ENCODE measurements at regions not wholly inside any gene's neighbourhood (a gene's known extent, or its start where the extent isn't known, plus 50 kb on each side); places are given as distances from the start of the nearest gene placed in this dataset.

DNA sequence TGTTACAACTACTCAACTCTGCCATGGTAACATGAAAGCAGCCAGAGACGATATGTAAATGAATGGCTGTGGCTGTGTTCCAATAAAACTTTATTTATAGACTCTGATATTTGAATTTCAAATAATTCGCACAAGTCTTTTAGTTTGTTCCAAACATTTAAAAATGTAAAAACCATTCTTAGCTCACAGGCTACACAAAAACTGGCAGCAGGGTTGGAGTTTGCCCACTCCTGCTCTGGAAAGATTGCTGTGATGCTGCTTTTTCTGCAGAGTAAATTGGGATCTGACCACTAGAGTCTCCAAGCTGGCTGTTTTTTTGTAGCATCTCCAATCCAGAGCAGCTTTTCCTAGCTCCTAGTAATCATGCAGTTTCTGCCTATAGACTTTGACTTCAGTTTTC, 157.5 kb downstream of the CHRM3 start:
- Mint-ChIP-seq H3K9me3 (no peaks in the 10 kb centered on the region), H3K4me3 (no peak overlapping the region), H3K27me3 (no peaks in the 10 kb centered on the region), H3K4me1 (peaks cover 11% of the 10 kb centered on the region), H3K27ac (ENCODE audit: low read depth) (no peak overlapping the region), H3K36me3 (ENCODE audit: insufficient read depth) (no peaks in the 10 kb centered on the region)
- DNase-seq (ENCODE audit: low spot score in 2 of 2), result no peak
- no peak for ATAC-seq (replicated peaks; ENCODE audit: extremely low read depth, poor library complexity, severe bottlenecking)

DNA sequence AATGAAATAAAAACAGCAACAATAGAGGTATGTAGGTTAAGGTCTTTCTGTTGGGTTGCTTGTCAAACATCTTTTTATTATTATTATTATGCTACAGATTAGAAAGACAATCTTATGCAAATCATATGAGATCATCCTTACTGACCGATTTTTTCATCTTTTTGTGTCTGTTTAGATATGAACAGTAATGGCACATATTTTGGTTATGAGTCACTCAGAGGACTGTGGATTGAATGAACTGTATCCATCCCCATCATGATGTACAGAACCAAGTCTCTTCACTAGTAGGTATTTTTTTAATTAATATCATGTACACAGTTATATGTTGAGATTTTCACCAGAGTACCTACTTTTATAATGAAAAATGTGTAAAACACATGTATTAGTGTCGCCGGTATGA, 159.1 kb downstream of the CHRM3 start:
- H3K27me3 Mint-ChIP-seq, result no peaks in the 10 kb centered on the region
- ATAC-seq (replicated peaks; ENCODE audit: extremely low read depth, poor library complexity, severe bottlenecking), result no peak
- no peak for DNase-seq (ENCODE audit: low spot score in 2 of 2)
- no peaks in the 10 kb centered on the region for H3K9me3 Mint-ChIP-seq
- H3K27ac Mint-ChIP-seq (ENCODE audit: low read depth), result no peak overlapping the region
- H3K36me3 Mint-ChIP-seq (ENCODE audit: insufficient read depth), result no peaks in the 10 kb centered on the region
- H3K4me1 Mint-ChIP-seq, result peaks cover 11% of the 10 kb centered on the region
- H3K4me3 Mint-ChIP-seq, result no peak overlapping the region

DNA sequence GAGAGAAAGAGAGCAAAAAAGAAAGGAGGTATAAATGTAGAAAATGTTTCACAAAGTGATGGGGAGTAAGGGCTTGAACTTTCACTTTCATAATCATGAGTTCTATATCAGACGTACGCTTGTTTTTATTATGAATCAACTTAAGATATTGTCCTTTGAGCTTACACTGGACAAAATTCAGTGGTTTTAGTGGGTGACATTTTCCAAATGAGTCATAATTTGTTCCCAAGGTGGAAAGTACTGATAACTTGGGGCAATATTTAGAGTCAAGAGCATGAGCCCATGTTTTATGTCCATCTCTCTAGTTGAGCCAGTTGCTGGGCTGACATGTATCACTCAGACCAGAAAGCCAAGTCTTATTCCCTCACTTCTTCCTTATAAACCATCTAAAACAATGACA, 161.6 kb downstream of the CHRM3 start:
- peak overlapping the region; percentile 88 for H3K27ac Mint-ChIP-seq (ENCODE audit: low read depth)
- H3K27me3 Mint-ChIP-seq, result no peaks in the 10 kb centered on the region
- H3K36me3 Mint-ChIP-seq (ENCODE audit: insufficient read depth), result no peaks in the 10 kb centered on the region
- peak overlapping the region; percentile 53 for H3K4me3 Mint-ChIP-seq
- peaks cover 11% of the 10 kb centered on the region for H3K4me1 Mint-ChIP-seq
- no peak for DNase-seq (ENCODE audit: low spot score in 2 of 2)
- peak; percentile 43 for ATAC-seq (replicated peaks; ENCODE audit: extremely low read depth, poor library complexity, severe bottlenecking)
- H3K9me3 Mint-ChIP-seq, result no peaks in the 10 kb centered on the region

DNA sequence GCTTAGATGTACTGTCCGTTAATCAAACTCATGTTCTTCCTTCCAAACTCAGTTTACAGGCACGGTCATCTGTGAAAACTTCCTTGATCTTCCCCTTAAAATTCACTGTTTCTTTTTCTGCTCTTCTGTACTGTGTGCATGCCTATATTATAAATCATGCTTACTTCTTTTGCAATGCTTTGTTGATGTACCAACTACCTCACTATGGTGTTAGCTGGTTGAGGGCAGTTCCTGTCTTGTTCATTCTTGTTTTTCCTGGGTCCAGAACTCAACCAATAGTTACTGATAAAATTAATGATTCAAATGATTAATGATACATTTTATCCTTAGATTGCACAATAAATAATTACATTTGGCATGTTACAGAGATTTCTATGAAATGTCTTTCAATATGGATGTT, 163.8 kb downstream of the CHRM3 start:
- ATAC-seq (replicated peaks; ENCODE audit: extremely low read depth, poor library complexity, severe bottlenecking) (no peak), DNase-seq (ENCODE audit: low spot score in 2 of 2) (no peak)
- Mint-ChIP-seq H3K27ac (ENCODE audit: low read depth) (no peak overlapping the region), H3K9me3 (no peaks in the 10 kb centered on the region), H3K4me1 (peaks cover 11% of the 10 kb centered on the region), H3K27me3 (no peaks in the 10 kb centered on the region), H3K4me3 (no peak overlapping the region), H3K36me3 (ENCODE audit: insufficient read depth) (no peaks in the 10 kb centered on the region)

DNA sequence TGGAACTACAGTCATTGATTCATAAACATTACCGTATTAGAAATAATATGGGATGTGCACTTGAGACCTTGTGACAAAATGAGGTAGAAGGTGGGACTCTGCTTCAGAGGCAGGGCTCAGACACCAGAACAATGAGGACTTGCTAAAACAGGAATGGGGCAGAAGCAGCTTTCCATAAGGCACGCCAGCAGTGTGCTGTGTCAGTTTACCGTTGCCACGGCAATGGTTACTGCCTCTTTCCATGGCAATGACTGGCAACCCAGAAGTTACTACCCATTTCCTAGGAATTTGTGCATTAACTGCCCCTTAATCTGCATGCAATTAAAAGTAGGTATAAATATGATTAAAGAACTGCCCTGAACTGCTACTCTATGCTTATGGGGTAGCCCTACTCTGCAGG, 169.0 kb downstream of the CHRM3 start:
- ATAC-seq (replicated peaks; ENCODE audit: extremely low read depth, poor library complexity, severe bottlenecking) (no peak), DNase-seq (ENCODE audit: low spot score in 2 of 2) (no peak)
- H3K4me3 Mint-ChIP-seq, result no peak overlapping the region
- no peaks in the 10 kb centered on the region for H3K36me3 Mint-ChIP-seq (ENCODE audit: insufficient read depth)
- no peak overlapping the region for H3K27ac Mint-ChIP-seq (ENCODE audit: low read depth)
- H3K9me3 Mint-ChIP-seq, result no peaks in the 10 kb centered on the region
- H3K4me1 Mint-ChIP-seq, result no peaks in the 10 kb centered on the region
- no peaks in the 10 kb centered on the region for H3K27me3 Mint-ChIP-seq

DNA sequence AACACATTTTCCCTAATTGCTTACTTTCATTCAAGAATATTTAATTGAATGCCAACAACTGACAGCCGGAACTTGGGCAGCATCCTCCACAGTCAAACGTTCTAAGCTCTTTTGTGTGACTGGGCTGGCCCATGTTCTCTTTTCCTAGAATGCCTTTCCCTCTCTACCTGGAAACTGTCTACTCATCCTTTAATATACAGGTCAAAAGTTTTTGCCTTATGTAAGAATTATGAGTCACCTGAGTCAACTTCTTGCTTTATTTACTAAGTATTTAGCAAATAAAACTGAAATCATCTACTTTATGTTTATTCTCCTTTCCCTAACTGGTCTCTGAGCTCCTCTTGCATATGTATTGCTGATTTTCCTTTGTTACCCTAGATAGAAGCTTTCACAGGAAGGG, 172.2 kb downstream of the CHRM3 start:
- Mint-ChIP-seq H3K9me3 (no peaks in the 10 kb centered on the region), H3K27me3 (no peaks in the 10 kb centered on the region), H3K27ac (ENCODE audit: low read depth) (no peak overlapping the region), H3K4me3 (no peak overlapping the region), H3K36me3 (ENCODE audit: insufficient read depth) (no peaks in the 10 kb centered on the region), H3K4me1 (no peaks in the 10 kb centered on the region)
- ATAC-seq (replicated peaks; ENCODE audit: extremely low read depth, poor library complexity, severe bottlenecking) (no peak), DNase-seq (ENCODE audit: low spot score in 2 of 2) (no peak)

DNA sequence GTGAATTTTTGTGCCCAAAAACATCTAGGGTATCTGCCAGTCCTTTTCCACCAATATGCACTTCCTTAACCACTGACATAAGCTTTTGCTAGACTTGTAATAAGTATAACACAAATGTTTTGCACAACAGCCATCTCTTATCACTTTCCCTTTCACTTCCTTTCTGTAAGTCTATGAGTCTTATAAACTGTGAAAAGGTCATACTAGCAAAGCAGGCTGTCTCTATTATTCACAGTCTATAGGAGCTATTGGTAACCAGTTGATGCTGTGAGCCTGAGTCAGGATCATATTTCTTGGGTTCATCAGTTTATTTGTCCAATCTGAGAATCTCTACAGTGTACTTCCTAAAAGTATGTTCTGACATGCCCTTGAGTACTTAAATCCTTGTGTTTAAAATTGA, 172.6 kb downstream of the CHRM3 start:
- DNase-seq (ENCODE audit: low spot score in 2 of 2) (no peak), ATAC-seq (replicated peaks; ENCODE audit: extremely low read depth, poor library complexity, severe bottlenecking) (peak; percentile 19)
- Mint-ChIP-seq H3K27me3 (no peaks in the 10 kb centered on the region), H3K4me1 (no peaks in the 10 kb centered on the region), H3K4me3 (no peak overlapping the region), H3K36me3 (ENCODE audit: insufficient read depth) (no peaks in the 10 kb centered on the region), H3K27ac (ENCODE audit: low read depth) (no peak overlapping the region), H3K9me3 (no peaks in the 10 kb centered on the region)

DNA sequence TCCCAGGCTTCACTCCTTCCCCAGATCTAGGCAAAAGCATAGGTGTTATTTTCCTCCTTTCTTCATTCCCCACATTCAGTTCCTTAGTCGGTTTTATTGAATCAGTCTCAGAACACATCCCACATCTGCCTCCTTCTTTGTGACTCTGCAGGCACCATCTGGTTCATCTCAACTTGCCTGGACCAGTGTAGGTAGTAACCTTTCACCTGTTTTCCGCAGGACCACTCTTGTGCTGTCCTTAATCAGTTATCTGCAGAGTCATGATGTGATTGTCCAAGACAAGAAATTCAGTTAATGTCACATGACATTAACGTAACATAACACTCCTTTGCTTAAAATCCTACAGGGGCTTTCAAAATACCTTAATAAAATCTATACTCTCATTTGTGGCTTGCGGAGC, 174.6 kb downstream of the CHRM3 start:
- H3K27me3 Mint-ChIP-seq, result no peaks in the 10 kb centered on the region
- no peak overlapping the region for H3K4me3 Mint-ChIP-seq
- H3K4me1 Mint-ChIP-seq, result no peaks in the 10 kb centered on the region
- H3K9me3 Mint-ChIP-seq, result no peaks in the 10 kb centered on the region
- no peaks in the 10 kb centered on the region for H3K36me3 Mint-ChIP-seq (ENCODE audit: insufficient read depth)
- DNase-seq (ENCODE audit: low spot score in 2 of 2) (no peak), ATAC-seq (replicated peaks; ENCODE audit: extremely low read depth, poor library complexity, severe bottlenecking) (no peak)
- no peak overlapping the region for H3K27ac Mint-ChIP-seq (ENCODE audit: low read depth)

DNA sequence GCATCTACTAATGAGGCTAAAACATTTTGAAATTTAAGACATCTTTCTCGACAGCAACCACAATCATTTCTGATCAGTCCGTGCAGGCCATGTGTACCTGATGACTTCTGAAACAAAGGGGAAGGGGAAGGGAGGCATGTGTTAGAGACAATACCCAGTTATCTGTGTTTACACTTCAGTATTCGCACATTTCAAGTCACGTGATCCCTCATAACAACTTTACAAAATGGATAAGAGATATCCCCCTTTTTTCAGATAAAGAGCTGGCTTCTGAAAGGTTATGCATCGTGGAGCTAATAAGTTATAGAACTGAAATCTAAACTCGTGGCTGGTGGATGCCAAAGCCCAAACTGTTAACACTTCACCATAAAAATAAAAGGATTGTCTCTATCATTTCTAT, 175.7 kb downstream of the CHRM3 start:
- Mint-ChIP-seq H3K27me3 (no peaks in the 10 kb centered on the region), H3K36me3 (ENCODE audit: insufficient read depth) (peaks cover 1% of the 10 kb centered on the region), H3K4me1 (no peaks in the 10 kb centered on the region), H3K27ac (ENCODE audit: low read depth) (no peak overlapping the region), H3K4me3 (no peak overlapping the region), H3K9me3 (no peaks in the 10 kb centered on the region)
- ATAC-seq (replicated peaks; ENCODE audit: extremely low read depth, poor library complexity, severe bottlenecking) (no peak), DNase-seq (ENCODE audit: low spot score in 2 of 2) (no peak)

DNA sequence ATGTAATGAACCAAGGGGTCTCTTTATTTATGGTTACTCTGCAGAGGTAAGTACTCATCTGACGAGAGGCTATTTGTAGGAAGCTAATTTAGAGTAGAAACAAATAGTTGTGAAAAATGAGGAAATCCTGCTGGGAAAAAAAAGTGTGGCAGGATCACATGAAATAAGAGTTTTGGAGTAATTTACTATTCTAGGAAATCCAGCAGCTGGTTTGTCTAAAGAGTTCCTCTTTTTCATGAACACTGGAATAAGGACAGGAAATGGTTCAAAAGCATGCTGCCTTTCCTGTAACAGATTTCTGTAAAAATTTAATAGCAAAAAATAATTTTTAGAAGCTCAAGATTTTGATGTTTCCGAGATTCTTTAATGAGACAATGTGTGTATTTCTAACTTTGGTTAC, 177.3 kb downstream of the CHRM3 start:
- H3K4me1 Mint-ChIP-seq, result no peaks in the 10 kb centered on the region
- no peak overlapping the region for H3K27ac Mint-ChIP-seq (ENCODE audit: low read depth)
- H3K36me3 Mint-ChIP-seq (ENCODE audit: insufficient read depth), result peaks cover 1% of the 10 kb centered on the region
- DNase-seq (ENCODE audit: low spot score in 2 of 2) (no peak), ATAC-seq (replicated peaks; ENCODE audit: extremely low read depth, poor library complexity, severe bottlenecking) (no peak)
- no peaks in the 10 kb centered on the region for H3K27me3 Mint-ChIP-seq
- no peaks in the 10 kb centered on the region for H3K9me3 Mint-ChIP-seq
- H3K4me3 Mint-ChIP-seq, result no peak overlapping the region

DNA sequence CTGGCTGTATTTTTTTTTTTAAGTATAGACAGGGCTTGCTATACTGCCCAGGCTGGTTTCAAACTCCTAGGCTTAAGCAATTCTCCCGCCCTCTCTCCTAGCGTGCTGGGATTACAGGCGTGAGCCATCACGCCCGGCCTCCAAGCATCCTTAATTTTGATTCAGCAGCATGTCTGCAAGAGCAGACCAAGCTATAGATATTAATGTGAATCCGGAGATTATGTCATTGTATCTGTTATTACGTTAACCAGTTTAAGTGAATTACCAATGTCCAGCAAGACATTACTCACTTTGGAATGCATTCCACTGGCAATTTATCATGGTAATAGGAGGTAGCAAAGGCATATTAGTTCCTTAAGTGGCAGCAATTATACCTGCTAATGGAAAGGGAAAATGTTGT, 179.7 kb downstream of the CHRM3 start:
- no peak overlapping the region for H3K4me3 Mint-ChIP-seq
- DNase-seq (ENCODE audit: low spot score in 2 of 2), result no peak
- no peaks in the 10 kb centered on the region for H3K9me3 Mint-ChIP-seq
- peaks cover 1% of the 10 kb centered on the region for H3K36me3 Mint-ChIP-seq (ENCODE audit: insufficient read depth)
- H3K27me3 Mint-ChIP-seq, result no peaks in the 10 kb centered on the region
- H3K27ac Mint-ChIP-seq (ENCODE audit: low read depth), result no peak overlapping the region
- no peak for ATAC-seq (replicated peaks; ENCODE audit: extremely low read depth, poor library complexity, severe bottlenecking)
- H3K4me1 Mint-ChIP-seq, result no peaks in the 10 kb centered on the region

DNA sequence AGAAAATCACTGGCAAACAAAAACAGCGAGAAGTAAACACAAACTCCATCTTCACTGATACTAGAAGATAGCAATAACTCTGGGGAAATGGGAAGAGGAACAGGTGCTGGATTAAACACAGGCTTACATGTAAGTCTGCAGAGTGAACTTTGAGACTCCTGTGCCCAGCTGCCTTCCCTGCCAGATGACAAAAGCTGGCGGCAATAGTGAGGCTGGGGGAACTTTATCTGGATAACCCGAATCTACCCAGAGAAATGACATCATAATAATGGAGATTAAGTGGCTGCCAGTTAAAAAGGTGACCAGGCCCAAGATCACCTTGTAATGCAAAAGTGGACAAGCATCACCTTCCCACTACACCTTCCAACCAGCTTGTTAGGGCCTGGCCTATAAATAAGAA, 184.5 kb downstream of the CHRM3 start:
- ATAC-seq (replicated peaks; ENCODE audit: extremely low read depth, poor library complexity, severe bottlenecking) (no peak), DNase-seq (ENCODE audit: low spot score in 2 of 2) (no peak)
- H3K4me1 Mint-ChIP-seq, result no peaks in the 10 kb centered on the region
- no peaks in the 10 kb centered on the region for H3K9me3 Mint-ChIP-seq
- no peaks in the 10 kb centered on the region for H3K27me3 Mint-ChIP-seq
- peaks cover 1% of the 10 kb centered on the region for H3K36me3 Mint-ChIP-seq (ENCODE audit: insufficient read depth)
- H3K4me3 Mint-ChIP-seq, result no peak overlapping the region
- H3K27ac Mint-ChIP-seq (ENCODE audit: low read depth), result no peak overlapping the region

DNA sequence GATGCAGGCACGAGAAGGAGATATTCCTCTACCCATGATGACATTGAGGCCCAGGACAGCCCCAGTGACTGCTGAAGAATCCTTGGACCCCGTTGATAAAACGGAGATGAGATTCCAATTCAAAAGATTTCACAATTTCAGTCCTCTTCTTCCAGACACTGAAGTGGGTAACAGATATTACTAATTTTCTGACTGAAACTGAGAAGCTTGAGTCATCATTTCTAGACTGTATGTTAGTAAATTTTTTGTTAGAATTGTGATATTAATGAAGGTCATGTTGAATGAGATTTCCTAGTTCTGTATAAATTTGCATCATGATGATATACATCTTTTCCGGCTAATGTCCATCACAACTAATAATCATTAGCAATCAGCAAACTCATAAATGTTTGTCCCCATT, 185.8 kb downstream of the CHRM3 start:
- no peak overlapping the region for H3K27ac Mint-ChIP-seq (ENCODE audit: low read depth)
- H3K9me3 Mint-ChIP-seq, result no peaks in the 10 kb centered on the region
- H3K4me3 Mint-ChIP-seq, result no peak overlapping the region
- DNase-seq (ENCODE audit: low spot score in 2 of 2) (no peak), ATAC-seq (replicated peaks; ENCODE audit: extremely low read depth, poor library complexity, severe bottlenecking) (no peak)
- H3K27me3 Mint-ChIP-seq, result no peaks in the 10 kb centered on the region
- no peaks in the 10 kb centered on the region for H3K36me3 Mint-ChIP-seq (ENCODE audit: insufficient read depth)
- no peaks in the 10 kb centered on the region for H3K4me1 Mint-ChIP-seq

DNA sequence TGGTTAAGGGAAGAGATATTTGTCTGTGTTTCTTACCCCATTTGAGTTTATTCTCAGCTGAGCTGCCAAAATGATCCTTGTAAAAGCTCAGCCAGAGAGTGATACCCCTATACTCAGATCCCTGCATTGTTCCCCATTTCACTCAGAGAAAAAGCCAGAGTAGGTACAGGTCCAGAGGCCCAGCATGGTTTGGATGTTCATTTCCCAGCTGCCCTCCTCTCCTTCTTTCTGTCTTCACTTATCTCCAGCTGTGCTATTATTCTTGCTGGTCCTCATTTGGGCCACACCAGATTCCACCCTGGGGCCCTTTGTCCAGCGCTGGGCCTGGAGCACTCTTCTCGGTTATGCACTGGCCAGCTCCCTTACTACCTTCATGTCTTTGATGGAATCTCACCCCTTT, 187.7 kb downstream of the CHRM3 start:
- Mint-ChIP-seq H3K27ac (ENCODE audit: low read depth) (no peak overlapping the region), H3K9me3 (no peaks in the 10 kb centered on the region), H3K27me3 (no peaks in the 10 kb centered on the region), H3K4me1 (no peaks in the 10 kb centered on the region), H3K36me3 (ENCODE audit: insufficient read depth) (no peaks in the 10 kb centered on the region), H3K4me3 (no peak overlapping the region)
- ATAC-seq (replicated peaks; ENCODE audit: extremely low read depth, poor library complexity, severe bottlenecking) (no peak), DNase-seq (ENCODE audit: low spot score in 2 of 2) (no peak)
